ENCODE measurements at regions not wholly inside any gene's neighbourhood (a gene's known extent, or its start where the extent isn't known, plus 50 kb on each side); places are given as distances from the start of the nearest gene placed in this dataset.

- TF ChIP-seq, protein P1, sequence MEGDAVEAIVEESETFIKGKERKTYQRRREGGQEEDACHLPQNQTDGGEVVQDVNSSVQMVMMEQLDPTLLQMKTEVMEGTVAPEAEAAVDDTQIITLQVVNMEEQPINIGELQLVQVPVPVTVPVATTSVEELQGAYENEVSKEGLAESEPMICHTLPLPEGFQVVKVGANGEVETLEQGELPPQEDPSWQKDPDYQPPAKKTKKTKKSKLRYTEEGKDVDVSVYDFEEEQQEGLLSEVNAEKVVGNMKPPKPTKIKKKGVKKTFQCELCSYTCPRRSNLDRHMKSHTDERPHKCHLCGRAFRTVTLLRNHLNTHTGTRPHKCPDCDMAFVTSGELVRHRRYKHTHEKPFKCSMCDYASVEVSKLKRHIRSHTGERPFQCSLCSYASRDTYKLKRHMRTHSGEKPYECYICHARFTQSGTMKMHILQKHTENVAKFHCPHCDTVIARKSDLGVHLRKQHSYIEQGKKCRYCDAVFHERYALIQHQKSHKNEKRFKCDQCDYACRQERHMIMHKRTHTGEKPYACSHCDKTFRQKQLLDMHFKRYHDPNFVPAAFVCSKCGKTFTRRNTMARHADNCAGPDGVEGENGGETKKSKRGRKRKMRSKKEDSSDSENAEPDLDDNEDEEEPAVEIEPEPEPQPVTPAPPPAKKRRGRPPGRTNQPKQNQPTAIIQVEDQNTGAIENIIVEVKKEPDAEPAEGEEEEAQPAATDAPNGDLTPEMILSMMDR (IDR thresholded peaks at IDR 0.05; ENCODE audit: poor library complexity, severe bottlenecking): no peak
- TF ChIP-seq TAF1 (IDR thresholded peaks at IDR 0.05; ENCODE audit: low read depth) (no peak), EP300 (conservative IDR thresholded peaks at IDR 0.05; ENCODE audit: poor library complexity, severe bottlenecking) (no peak)
Measured at GRCh38 chr7:156503196-156503595, 137.4 kb upstream of the RNF32 start.

Measured in neural cell (in vitro differentiated cells).